HTR-8/SVneo (cell line): ENCODE measurements at regions not wholly inside any gene's neighbourhood (a gene's known extent, or its start where the extent isn't known, plus 50 kb on each side); places are given as distances from the start of the nearest gene placed in this dataset.

Experiments
- DNase-seq: peaks from one replicate; pipeline ENCODE4 v3.0.0; 2011; ENCODE audit warnings: low spot score, mixed read lengths; ENCODE audit not compliant: insufficient read length
- FAIRE-seq: peaks from 2 replicates; lab custom pipeline; 2011; peaks lifted over from hg19 to GRCh38; lab: Jason Lieb, UNC

- FAIRE-seq (no peak), DNase-seq (no peak)
These were observed 557.4 kb upstream of the SEL1L start for GRCh38 chr14:82091097-82091496.

- no peak for DNase-seq
These were observed 561.2 kb upstream of the SEL1L start for GRCh38 chr14:82094829-82095345.

GRCh38 chr14:82104013-82104412 lies 570.4 kb upstream of the SEL1L start:
- no peak for FAIRE-seq
- DNase-seq = no peak

More at GRCh38 chr14:82094829-82095345, 561.2 kb upstream of the SEL1L start:
- no peak for FAIRE-seq

GRCh38 chr14:82112210-82112839 lies 578.7 kb upstream of the SEL1L start:
- DNase-seq (no peak), FAIRE-seq (no peak)

GRCh38 chr14:82113007-82113406 lies 579.4 kb upstream of the SEL1L start:
- DNase-seq (no peak), FAIRE-seq (no peak)

- FAIRE-seq = no peak
- DNase-seq = no peak
These were observed 580.1 kb upstream of the SEL1L start for GRCh38 chr14:82113710-82114109.

- FAIRE-seq (no peak), DNase-seq (no peak)
These were observed 583.1 kb upstream of the SEL1L start for GRCh38 chr14:82116721-82117120.

GRCh38 chr14:82122655-82123054 lies 589.0 kb upstream of the SEL1L start:
- DNase-seq (no peak), FAIRE-seq (no peak)

- DNase-seq = no peak
- FAIRE-seq = no peak
These were observed 590.9 kb upstream of the SEL1L start for GRCh38 chr14:82124511-82124910.

- no peak for FAIRE-seq
- DNase-seq = no peak
These were observed 592.4 kb upstream of the SEL1L start for GRCh38 chr14:82126006-82126405.

GRCh38 chr14:82134411-82134810 lies 600.8 kb upstream of the SEL1L start:
- DNase-seq (no peak), FAIRE-seq (no peak)

- DNase-seq = no peak
- FAIRE-seq = no peak
These were observed 604.8 kb upstream of the SEL1L start for GRCh38 chr14:82138431-82138830.

- no peak for FAIRE-seq
These were observed 613.2 kb upstream of the SEL1L start for GRCh38 chr14:82146846-82147245.

GRCh38 chr14:82153689-82154088 lies 620.0 kb upstream of the SEL1L start:
- DNase-seq = no peak

More at GRCh38 chr14:82146846-82147245, 613.2 kb upstream of the SEL1L start:
- DNase-seq = no peak

GRCh38 chr14:82159624-82160023 lies 626.0 kb upstream of the SEL1L start:
- DNase-seq (no peak), FAIRE-seq (no peak)

More at GRCh38 chr14:82153689-82154088, 620.0 kb upstream of the SEL1L start:
- FAIRE-seq = no peak

GRCh38 chr14:82180139-82180538 lies 646.5 kb upstream of the SEL1L start:
- DNase-seq (no peak), FAIRE-seq (no peak)

GRCh38 chr14:82182646-82183045 lies 649.0 kb upstream of the SEL1L start:
- no peak for DNase-seq
- FAIRE-seq = no peak

- no peak for FAIRE-seq
These were observed 657.1 kb upstream of the SEL1L start for GRCh38 chr14:82190742-82191141.

GRCh38 chr14:82192387-82192786 lies 658.7 kb upstream of the SEL1L start:
- no peak for FAIRE-seq
- no peak for DNase-seq

More at GRCh38 chr14:82190742-82191141, 657.1 kb upstream of the SEL1L start:
- no peak for DNase-seq

GRCh38 chr14:82223276-82223675 lies 689.6 kb upstream of the SEL1L start:
- FAIRE-seq = no peak

GRCh38 chr14:82224610-82225009 lies 691.0 kb upstream of the SEL1L start:
- DNase-seq (no peak), FAIRE-seq (no peak)

More at GRCh38 chr14:82223276-82223675, 689.6 kb upstream of the SEL1L start:
- no peak for DNase-seq

GRCh38 chr14:82230748-82231147 lies 697.1 kb upstream of the SEL1L start:
- FAIRE-seq (no peak), DNase-seq (no peak)
